Dermis microvascular lymphatic vessel endothelial cell (primary cell): ENCODE measurements at regions not wholly inside any gene's neighbourhood (a gene's known extent, or its start where the extent isn't known, plus 50 kb on each side); places are given as distances from the start of the nearest gene placed in this dataset.
"Not testable (repeated sequence)": the region's sequence is repeated elsewhere in the genome, so short reads cannot be mapped to it uniquely, and the experiment has no call there.

Experiments
- DNase-seq, 2 donors: peaks; one replicate each; pipeline versions ENCODE4 v3.0.0 to v3.0.0-alpha.2; 2010; ENCODE audit warnings: low read depth in 2 of 2

DNA sequence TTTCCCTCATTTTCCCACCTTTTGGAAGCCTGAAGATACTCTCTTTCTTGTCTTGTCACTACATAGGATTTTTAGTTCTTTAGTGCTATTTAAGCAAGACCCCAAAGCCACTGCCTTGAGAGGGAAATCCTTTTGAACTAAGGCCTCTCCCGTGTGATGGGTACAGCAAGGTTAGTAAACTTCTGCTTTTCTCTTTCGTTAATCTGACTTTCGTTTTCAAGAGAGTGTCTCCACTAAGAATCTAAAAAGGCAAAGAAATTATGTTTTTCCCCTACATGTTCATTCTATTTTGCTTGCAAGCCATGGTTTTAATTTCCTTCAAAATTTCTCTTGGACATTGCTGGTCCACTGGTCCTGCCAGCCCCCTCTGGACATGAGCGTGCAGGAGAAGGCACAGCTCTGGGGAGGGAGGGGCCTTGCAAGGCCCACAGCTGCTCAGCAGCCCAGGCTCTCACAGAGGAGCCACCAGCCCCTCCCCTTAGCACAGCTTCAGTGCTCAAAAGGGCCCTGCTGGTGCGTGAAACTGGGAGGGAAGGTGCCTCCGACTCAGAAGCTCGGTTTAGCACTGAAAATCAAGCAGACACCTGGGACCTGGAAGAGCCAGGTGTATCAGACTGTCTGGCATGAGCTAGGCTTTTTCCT lies 210.9 kb upstream of the GALNT2 start:
- no peak for DNase-seq

- DNase-seq, result no peak
These were observed 209.5 kb upstream of the GALNT2 start for GRCh38 chr1:229857585-229857984.

- DNase-seq, result no peak
These were observed 208.0 kb upstream of the GALNT2 start for GRCh38 chr1:229859026-229859425.

DNA sequence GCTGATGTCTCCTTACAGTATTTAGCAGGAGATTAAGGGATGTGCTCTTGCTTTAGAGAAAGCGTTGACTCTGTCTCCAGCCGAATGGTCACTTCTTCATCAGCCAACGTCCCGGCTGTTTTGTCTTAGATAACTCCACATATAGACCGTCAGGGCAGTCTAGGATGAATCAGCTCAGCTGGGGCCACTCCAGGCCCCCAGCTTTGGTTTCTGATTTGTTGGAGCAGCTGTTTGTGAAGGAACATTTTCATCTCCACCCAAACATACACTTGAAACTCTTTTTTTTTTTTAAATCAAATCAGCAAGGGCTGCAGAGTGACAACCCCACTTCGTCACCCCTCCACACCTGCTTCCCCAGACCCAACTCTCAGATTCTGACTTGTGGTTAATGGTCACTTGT lies 206.1 kb upstream of the GALNT2 start:
- DNase-seq, result no peak

GRCh38 chr1:229862017-229862774 lies 204.8 kb upstream of the GALNT2 start:
- DNase-seq, result no peak

GRCh38 chr1:229863651-229864545 lies 203.1 kb upstream of the GALNT2 start:
- DNase-seq, result no peak

DNA sequence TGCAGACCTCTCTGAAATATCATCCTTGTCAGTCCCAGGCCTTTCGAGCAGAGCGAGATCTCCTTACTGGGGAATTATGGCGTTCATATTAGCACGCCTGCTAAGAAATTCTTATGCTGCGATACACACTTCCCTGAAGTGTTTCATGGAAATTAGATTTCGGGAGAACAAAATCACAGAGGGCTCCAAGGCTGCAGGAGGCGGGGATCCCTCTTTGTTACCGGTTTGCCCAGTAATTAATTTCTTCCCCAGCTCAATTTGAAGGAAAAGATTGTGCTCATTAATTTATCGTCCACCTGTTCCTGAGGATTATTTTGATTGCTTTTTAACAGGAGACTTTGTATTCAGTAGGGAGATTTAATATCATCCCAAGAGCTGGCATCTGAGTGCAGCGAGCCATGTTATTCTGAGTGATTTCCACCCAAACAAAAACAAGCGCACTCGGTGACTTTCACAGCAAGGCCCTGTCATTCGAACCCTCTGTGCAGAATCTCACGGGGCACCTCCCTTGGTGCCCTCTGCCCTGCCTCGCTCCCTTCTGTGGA lies 202.3 kb upstream of the GALNT2 start:
- no peak for DNase-seq

DNA sequence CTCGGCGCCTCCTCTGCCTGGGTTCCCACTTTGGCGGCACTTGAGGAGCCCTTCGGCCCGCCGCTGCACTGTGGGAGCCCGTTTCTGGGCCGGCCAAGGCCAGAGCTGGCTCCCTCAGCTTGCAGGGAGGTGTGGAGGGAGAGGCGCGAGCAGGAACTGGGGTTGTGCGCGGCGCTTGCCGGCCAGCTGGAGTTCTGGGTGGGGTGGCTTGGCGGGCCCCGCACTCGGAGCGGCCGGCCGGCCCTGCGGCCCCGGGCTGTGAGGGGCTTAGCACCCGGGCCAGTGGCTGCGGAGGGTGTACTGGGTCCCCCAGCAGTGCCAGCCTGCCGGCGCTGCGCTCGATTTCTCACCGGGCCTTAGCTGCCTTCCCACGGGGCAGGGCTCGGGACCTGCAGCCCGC lies 201.7 kb upstream of the GALNT2 start:
- DNase-seq, result not testable (repeated sequence)

GRCh38 chr1:229867726-229868125 lies 199.3 kb upstream of the GALNT2 start:
- DNase-seq, result no peak

DNA sequence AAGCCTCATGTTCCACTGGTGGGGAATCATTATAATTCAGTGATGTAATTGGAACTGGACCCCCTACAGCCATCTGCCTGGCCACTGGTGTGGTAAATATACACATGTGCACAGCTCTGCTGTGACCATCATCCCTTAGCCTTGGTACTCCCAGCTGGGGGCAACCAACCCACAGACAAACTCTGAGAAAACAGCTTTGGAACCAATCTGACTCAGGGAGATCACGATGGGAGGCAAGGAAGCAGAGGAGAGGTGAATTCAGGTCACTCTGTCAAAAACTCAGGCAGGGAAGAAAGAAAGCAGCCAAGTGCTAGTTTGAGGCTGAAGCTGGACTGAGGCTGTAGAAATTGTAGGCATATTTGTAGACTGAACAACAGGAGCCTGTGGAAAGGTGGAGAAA lies 197.8 kb upstream of the GALNT2 start:
- DNase-seq, result no peak

DNA sequence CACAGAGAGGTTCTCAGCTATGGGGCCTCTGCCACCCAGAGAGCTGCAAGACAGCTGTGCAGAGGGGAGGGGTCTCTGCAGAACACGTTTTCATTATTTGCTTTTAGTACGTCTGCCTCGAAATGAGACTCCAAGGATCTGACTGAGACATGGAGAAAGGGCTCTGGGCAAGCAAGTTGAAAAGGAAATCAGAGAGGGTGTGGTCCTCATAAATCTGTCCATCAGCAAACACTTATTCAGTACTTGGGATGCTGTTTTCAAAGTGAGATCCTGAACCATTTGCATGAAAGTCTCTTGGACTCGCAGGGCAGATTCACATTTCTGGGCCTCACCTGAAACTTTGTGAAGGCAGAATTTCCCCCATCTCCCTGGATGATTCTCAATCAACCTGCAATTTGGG lies 197.4 kb upstream of the GALNT2 start:
- no peak for DNase-seq

DNA sequence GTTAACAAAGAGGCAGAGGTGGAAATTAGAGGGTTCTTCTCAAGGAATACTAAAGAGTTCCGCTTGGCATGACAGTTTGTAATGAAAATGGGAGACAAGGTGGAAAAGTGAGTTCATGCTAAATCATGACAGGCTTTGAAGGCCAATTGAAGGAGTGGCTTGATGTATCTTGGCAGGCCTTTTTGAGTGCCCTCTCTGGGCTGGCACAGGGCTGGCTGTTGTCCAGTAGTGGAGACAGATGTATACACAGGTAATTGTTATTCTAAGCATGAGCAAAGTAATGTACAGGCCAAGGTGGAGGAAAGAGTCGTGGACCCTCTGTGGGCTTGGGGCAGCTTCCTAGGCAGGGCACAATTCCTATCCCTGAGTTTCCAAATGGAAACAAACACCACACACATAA lies 196.7 kb upstream of the GALNT2 start:
- no peak for DNase-seq

DNA sequence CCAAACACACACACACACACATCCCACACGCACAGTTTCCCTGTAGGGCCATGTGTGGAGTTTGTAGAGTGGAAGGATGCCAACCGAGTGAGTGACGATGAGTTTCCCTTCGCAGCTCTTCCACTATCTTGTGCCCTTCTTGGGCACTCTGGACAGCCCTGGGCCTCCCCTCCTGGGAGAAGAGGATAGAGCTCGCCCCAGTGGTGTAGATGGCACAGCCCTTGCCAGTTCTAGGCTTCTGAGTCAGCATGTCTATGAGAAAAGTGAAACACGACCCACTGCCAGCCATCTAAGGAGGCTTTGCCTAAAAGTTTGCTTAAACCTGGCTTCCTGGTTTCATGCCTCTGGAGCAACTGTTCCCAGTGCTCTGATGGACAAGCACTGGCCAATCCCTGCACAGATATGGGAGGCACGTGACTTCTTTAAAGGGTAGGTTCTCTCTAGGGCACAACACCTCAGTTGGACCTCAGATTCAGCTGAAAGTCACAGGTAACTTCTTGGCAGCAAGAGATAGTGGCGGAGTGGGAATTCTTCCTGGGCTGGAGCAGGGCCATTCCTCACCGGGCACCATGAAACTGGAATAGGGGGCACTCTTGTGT lies 195.9 kb upstream of the GALNT2 start:
- no peak for DNase-seq

- no peak for DNase-seq
These were observed 192.9 kb upstream of the GALNT2 start for GRCh38 chr1:229874136-229874535.

- no peak for DNase-seq
These were observed 192.4 kb upstream of the GALNT2 start for GRCh38 chr1:229874609-229875008.

GRCh38 chr1:229875086-229875485 lies 192.0 kb upstream of the GALNT2 start:
- DNase-seq, result no peak

- no peak for DNase-seq
These were observed 187.3 kb upstream of the GALNT2 start for GRCh38 chr1:229879746-229880145.

- no peak for DNase-seq
These were observed 186.5 kb upstream of the GALNT2 start for GRCh38 chr1:229880271-229881170.

DNA sequence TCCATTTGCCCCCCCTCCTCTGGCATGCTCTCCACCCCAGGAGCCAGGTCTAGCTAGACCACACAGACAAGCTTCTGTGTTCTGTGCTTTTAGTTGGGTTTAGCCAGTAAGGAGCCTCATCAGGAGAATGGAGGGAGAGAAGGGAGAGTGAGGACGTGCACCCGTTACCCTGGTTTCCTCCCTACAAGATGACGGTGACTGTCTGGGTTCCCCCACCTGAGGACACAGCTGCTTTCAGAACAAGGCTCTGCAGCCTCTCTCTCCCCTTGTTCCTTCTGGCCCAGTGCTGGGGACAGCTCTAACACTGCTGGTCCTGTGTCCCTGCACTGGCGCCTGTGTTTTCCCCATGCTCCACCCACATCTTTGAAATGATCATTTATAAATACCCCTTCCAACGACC lies 184.4 kb upstream of the GALNT2 start:
- no peak for DNase-seq

DNA sequence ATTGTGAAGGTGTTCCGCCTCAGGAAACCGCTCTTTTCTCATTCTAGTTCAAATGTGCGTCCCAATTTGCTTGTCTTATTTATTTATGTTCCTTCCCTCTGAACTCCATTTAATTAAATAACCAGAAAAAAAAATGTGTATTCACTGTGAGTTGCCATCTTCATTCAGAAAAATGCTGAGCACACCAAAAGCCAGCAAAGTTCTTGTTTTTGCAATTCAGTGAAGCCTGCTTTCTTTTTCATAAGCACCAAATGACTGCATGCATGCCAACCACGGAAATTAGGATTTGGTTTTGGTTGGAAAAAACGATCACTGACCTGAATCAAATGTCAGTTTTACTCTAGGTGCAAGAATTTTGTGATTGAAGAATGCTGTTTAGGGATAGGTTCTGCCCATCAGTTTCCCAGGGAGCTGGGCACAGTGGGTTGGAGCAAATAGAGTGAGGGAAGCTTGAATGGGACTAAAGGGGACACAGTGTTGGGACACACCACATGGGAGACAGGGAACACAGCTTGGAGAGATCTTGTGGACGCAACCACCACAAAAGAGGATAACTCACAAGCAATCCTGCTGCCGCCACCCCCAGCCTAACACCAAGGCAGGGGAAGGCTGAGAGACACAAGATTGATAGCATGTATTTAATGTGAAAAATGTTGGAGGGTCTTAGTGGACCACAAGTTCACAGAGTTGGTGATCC lies 183.4 kb upstream of the GALNT2 start:
- no peak for DNase-seq
